GM23338 (cell line): ENCODE measurements at regions not wholly inside any gene's neighbourhood (a gene's known extent, or its start where the extent isn't known, plus 50 kb on each side); places are given as distances from the start of the nearest gene placed in this dataset.

Experiments
- ATAC-seq: fragments of 200-7000 bp; cut with Tn5 transposase; 3 replicates; pipeline ENCODE4 v1.9.1; 2020
- DNase-seq: peaks from one replicate; pipeline ENCODE4 v3.0.0-alpha.2; 2015; ENCODE audit warnings: low spot score
- H2AFZ ChIP-seq: fragments of 200-600 bp; sonication (generic); 2 replicates; pipeline ENCODE4 v1.8.0; 2016; ENCODE audit warnings: antibody characterized with exemption, mild to moderate bottlenecking, moderate library complexity
- H3F3A ChIP-seq: fragments of 200-600 bp; sonication (generic); replicated peaks from 2 replicates; pipeline ENCODE4 v1.8.0; 2017; ENCODE audit warnings: antibody characterized with exemption, mixed run types, low read depth
- H3K27ac ChIP-seq: fragments of 200-600 bp; sonication (generic); 2 replicates; pipeline ENCODE4 v1.6.1; 2016; ENCODE audit warnings: low read depth
- H3K27me3 ChIP-seq: fragments of 200-600 bp; sonication (generic); 2 replicates; pipeline ENCODE4 v1.8.0; 2016; ENCODE audit warnings: mild to moderate bottlenecking, mixed run types, moderate library complexity; ENCODE audit not compliant: insufficient read depth
- H3K36me3 ChIP-seq: fragments of 200-600 bp; sonication (generic); 2 replicates; pipeline ENCODE4 v1.8.0; 2016; ENCODE audit warnings: mild to moderate bottlenecking; ENCODE audit not compliant: insufficient read depth
- H3K4me1 ChIP-seq: fragments of 200-600 bp; sonication (generic); 2 replicates; pipeline ENCODE4 v1.8.0; 2016; ENCODE audit warnings: mild to moderate bottlenecking, moderate library complexity; ENCODE audit not compliant: insufficient read depth
- H3K4me2 ChIP-seq: fragments of 200-600 bp; sonication (generic); 2 replicates; pipeline ENCODE4 v1.7.1; 2017; ENCODE audit warnings: mixed run types
- H3K4me3 ChIP-seq: fragments of 200-600 bp; sonication (generic); 2 replicates; pipeline ENCODE4 v1.6.1; 2016; ENCODE audit warnings: mixed run types
- H3K79me2 ChIP-seq: fragments of 200-600 bp; sonication (generic); replicated peaks from 2 replicates; pipeline ENCODE4 v1.8.0; 2017; ENCODE audit warnings: mild to moderate bottlenecking; ENCODE audit not compliant: insufficient read depth
- H3K9me2 ChIP-seq: fragments of 200-600 bp; sonication (generic); 2 replicates; pipeline ENCODE4 v1.8.0; 2017; ENCODE audit not compliant: insufficient read depth
- H4K20me1 ChIP-seq: fragments of 200-600 bp; sonication (generic); replicated peaks from 2 replicates; pipeline ENCODE4 v1.8.0; 2017; ENCODE audit warnings: mild to moderate bottlenecking; ENCODE audit not compliant: insufficient read depth
- H3K27ac Mint-ChIP-seq: 2 replicates; pipeline ENCODE4 v1.8.0; 2020; ENCODE audit warnings: inconsistent platforms, mild to moderate bottlenecking, moderate library complexity, mixed read lengths
- H3K27me3 Mint-ChIP-seq: 3 replicates; pipeline ENCODE4 v1.8.0; 2022; ENCODE audit warnings: low read depth, mild to moderate bottlenecking, moderate library complexity, mixed read lengths, inconsistent platforms; ENCODE audit not compliant: insufficient read depth, poor library complexity
- H3K36me3 Mint-ChIP-seq: 3 replicates; pipeline ENCODE4 v1.8.0; 2021; ENCODE audit warnings: low read depth, mild to moderate bottlenecking, inconsistent platforms, moderate library complexity, mixed read lengths
- H3K4me1 Mint-ChIP-seq: 3 replicates; pipeline ENCODE4 v1.8.0; 2020; ENCODE audit warnings: mild to moderate bottlenecking, inconsistent platforms, mixed read lengths
- H3K4me3 Mint-ChIP-seq: 3 replicates; pipeline ENCODE4 v1.8.0; 2021; ENCODE audit warnings: moderate library complexity, mild to moderate bottlenecking, inconsistent platforms, mixed read lengths
- H3K9me3 Mint-ChIP-seq: 3 replicates; pipeline ENCODE4 v1.8.0; 2020; ENCODE audit warnings: moderate library complexity, mild to moderate bottlenecking, inconsistent platforms, mixed read lengths
- CREB1 ChIP-seq: fragments of 250-450 bp; sonication (Bioruptor Pico); IDR thresholded peaks from 2 replicates; pipeline ENCODE4 v1.5.0; 2020; ENCODE audit warnings: low read depth, mild to moderate bottlenecking, moderate library complexity
- EZH2 ChIP-seq: fragments of 200-600 bp; sonication (generic); IDR thresholded peaks from one replicate; pipeline ENCODE4 v1.8.0; 2017; ENCODE audit warnings: antibody characterized with exemption, mild to moderate bottlenecking, low read depth; ENCODE audit not compliant: unreplicated experiment
- EZH2phosphoT487 ChIP-seq: fragments of 200-600 bp; sonication (generic); IDR thresholded peaks from one replicate; pipeline ENCODE4 v1.8.1; 2018; ENCODE audit warnings: antibody characterized with exemption; ENCODE audit not compliant: unreplicated experiment
- JUNB ChIP-seq: IDR thresholded peaks from one replicate; pipeline ENCODE4 v1.6.1; 2016; ENCODE audit warnings: antibody characterized with exemption; ENCODE audit not compliant: unreplicated experiment
- NANOG ChIP-seq: IDR thresholded peaks from 2 replicates; pipeline ENCODE4 v1.6.1; 2016; ENCODE audit warnings: antibody characterized with exemption, borderline replicate concordance
- POLR2AphosphoS5 ChIP-seq: IDR thresholded peaks from 2 replicates; pipeline ENCODE4 v1.6.1; 2016; ENCODE audit warnings: antibody characterized with exemption, low read depth
- STAT1 ChIP-seq: IDR thresholded peaks from one replicate; pipeline ENCODE4 v1.6.1; 2016; ENCODE audit warnings: antibody characterized with exemption; ENCODE audit not compliant: unreplicated experiment
- ZNF114 ChIP-seq: fragments of 250-450 bp; sonication (Bioruptor Pico); IDR thresholded peaks from 2 replicates; pipeline ENCODE4 v1.5.0; 2020; ENCODE audit warnings: mild to moderate bottlenecking, moderate library complexity
- ZNF331 ChIP-seq: fragments of 250-450 bp; sonication (Bioruptor Pico); IDR thresholded peaks from 2 replicates; pipeline ENCODE4 v1.5.0; 2020; ENCODE audit warnings: low read depth, mild to moderate bottlenecking, moderate library complexity
- TF ChIP-seq, protein P1 (sequence below): IDR thresholded peaks from 2 replicates; pipeline ENCODE4 v1.6.1; 2016; ENCODE audit warnings: antibody characterized with exemption
- TF ChIP-seq, protein P2 (sequence below), 2 experiments: fragments of 200-600 bp in 1 of 2; sonication (generic) in 1 of 2; conservative IDR thresholded peaks; 2 replicates each; pipeline versions ENCODE4 v1.5.1 to v1.6.1; 2016 to 2017; ENCODE audit warnings: antibody characterized with exemption in 2 of 2, low read depth in 2 of 2, mild to moderate bottlenecking in 2 of 2, moderate library complexity in 1 of 2
- TF ChIP-seq, protein P3 (sequence below): IDR thresholded peaks from one replicate; pipeline ENCODE4 v1.6.1; 2018; ENCODE audit warnings: antibody characterized with exemption; ENCODE audit not compliant: unreplicated experiment
- TF ChIP-seq, protein P4 (sequence below): fragments of 250-450 bp; sonication (Bioruptor Pico); IDR thresholded peaks from 2 replicates; pipeline ENCODE4 v1.5.0; 2020; ENCODE audit warnings: mild to moderate bottlenecking, moderate library complexity

DNA sequence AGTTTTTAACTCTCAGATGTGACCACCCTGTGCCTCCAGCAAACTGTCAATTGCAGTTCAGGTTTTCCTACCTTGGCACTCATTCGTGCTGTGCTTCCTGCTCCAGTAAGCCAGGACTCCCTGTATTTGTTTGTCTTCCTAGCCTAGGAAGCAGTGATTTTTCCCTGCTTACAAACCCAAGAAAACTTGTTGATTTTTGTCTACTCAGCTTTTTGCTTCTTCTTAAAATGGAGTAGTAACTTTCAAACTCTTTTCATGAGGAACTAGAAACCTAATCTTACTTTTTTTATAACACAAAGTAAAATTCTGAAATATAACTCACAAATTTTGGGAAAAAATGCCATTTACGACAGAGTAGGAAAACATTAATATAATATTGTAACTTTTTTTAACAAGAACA lies 150.6 kb upstream of the TMEFF2 start:
- H3K27ac ChIP-seq, result no peak overlapping the region
- H3K4me1 Mint-ChIP-seq, result no peaks in the 10 kb centered on the region
- H3K27me3 ChIP-seq, result no peaks in the 10 kb centered on the region
- no peaks in the 10 kb centered on the region for H3K4me1 ChIP-seq
- H3K36me3 ChIP-seq, result no peaks in the 10 kb centered on the region
- H2AFZ ChIP-seq, result no peak overlapping the region
- no peak for DNase-seq
- no peak overlapping the region for H3K27ac Mint-ChIP-seq
- H3F3A ChIP-seq, result no peaks in the 10 kb centered on the region
- H3K4me3 ChIP-seq, result no peak overlapping the region
- H3K27me3 Mint-ChIP-seq, result peaks cover 2% of the 10 kb centered on the region
- no peaks in the 10 kb centered on the region for H3K36me3 Mint-ChIP-seq
- no peaks in the 10 kb centered on the region for H3K9me3 Mint-ChIP-seq
- TF ChIP-seq EZH2 (no peak), NANOG (no peak), ZNF331 (CRISPR knock-in tag) (no peak), JUNB (no peak), EZH2phosphoT487 (no peak), STAT1 (no peak), ZNF114 (CRISPR knock-in tag) (no peak), POLR2AphosphoS5 (no peak), CREB1 (CRISPR knock-in tag) (no peak)
- TF ChIP-seq, protein P1, sequence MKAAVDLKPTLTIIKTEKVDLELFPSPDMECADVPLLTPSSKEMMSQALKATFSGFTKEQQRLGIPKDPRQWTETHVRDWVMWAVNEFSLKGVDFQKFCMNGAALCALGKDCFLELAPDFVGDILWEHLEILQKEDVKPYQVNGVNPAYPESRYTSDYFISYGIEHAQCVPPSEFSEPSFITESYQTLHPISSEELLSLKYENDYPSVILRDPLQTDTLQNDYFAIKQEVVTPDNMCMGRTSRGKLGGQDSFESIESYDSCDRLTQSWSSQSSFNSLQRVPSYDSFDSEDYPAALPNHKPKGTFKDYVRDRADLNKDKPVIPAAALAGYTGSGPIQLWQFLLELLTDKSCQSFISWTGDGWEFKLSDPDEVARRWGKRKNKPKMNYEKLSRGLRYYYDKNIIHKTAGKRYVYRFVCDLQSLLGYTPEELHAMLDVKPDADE, result no peak
- TF ChIP-seq, protein P2, sequence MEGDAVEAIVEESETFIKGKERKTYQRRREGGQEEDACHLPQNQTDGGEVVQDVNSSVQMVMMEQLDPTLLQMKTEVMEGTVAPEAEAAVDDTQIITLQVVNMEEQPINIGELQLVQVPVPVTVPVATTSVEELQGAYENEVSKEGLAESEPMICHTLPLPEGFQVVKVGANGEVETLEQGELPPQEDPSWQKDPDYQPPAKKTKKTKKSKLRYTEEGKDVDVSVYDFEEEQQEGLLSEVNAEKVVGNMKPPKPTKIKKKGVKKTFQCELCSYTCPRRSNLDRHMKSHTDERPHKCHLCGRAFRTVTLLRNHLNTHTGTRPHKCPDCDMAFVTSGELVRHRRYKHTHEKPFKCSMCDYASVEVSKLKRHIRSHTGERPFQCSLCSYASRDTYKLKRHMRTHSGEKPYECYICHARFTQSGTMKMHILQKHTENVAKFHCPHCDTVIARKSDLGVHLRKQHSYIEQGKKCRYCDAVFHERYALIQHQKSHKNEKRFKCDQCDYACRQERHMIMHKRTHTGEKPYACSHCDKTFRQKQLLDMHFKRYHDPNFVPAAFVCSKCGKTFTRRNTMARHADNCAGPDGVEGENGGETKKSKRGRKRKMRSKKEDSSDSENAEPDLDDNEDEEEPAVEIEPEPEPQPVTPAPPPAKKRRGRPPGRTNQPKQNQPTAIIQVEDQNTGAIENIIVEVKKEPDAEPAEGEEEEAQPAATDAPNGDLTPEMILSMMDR (conservative IDR thresholded peaks at IDR 0.05; ENCODE audit: low read depth in 2 of 2), result no peak
- TF ChIP-seq, protein P3, sequence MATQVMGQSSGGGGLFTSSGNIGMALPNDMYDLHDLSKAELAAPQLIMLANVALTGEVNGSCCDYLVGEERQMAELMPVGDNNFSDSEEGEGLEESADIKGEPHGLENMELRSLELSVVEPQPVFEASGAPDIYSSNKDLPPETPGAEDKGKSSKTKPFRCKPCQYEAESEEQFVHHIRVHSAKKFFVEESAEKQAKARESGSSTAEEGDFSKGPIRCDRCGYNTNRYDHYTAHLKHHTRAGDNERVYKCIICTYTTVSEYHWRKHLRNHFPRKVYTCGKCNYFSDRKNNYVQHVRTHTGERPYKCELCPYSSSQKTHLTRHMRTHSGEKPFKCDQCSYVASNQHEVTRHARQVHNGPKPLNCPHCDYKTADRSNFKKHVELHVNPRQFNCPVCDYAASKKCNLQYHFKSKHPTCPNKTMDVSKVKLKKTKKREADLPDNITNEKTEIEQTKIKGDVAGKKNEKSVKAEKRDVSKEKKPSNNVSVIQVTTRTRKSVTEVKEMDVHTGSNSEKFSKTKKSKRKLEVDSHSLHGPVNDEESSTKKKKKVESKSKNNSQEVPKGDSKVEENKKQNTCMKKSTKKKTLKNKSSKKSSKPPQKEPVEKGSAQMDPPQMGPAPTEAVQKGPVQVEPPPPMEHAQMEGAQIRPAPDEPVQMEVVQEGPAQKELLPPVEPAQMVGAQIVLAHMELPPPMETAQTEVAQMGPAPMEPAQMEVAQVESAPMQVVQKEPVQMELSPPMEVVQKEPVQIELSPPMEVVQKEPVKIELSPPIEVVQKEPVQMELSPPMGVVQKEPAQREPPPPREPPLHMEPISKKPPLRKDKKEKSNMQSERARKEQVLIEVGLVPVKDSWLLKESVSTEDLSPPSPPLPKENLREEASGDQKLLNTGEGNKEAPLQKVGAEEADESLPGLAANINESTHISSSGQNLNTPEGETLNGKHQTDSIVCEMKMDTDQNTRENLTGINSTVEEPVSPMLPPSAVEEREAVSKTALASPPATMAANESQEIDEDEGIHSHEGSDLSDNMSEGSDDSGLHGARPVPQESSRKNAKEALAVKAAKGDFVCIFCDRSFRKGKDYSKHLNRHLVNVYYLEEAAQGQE, result no peak
- TF ChIP-seq, protein P4, sequence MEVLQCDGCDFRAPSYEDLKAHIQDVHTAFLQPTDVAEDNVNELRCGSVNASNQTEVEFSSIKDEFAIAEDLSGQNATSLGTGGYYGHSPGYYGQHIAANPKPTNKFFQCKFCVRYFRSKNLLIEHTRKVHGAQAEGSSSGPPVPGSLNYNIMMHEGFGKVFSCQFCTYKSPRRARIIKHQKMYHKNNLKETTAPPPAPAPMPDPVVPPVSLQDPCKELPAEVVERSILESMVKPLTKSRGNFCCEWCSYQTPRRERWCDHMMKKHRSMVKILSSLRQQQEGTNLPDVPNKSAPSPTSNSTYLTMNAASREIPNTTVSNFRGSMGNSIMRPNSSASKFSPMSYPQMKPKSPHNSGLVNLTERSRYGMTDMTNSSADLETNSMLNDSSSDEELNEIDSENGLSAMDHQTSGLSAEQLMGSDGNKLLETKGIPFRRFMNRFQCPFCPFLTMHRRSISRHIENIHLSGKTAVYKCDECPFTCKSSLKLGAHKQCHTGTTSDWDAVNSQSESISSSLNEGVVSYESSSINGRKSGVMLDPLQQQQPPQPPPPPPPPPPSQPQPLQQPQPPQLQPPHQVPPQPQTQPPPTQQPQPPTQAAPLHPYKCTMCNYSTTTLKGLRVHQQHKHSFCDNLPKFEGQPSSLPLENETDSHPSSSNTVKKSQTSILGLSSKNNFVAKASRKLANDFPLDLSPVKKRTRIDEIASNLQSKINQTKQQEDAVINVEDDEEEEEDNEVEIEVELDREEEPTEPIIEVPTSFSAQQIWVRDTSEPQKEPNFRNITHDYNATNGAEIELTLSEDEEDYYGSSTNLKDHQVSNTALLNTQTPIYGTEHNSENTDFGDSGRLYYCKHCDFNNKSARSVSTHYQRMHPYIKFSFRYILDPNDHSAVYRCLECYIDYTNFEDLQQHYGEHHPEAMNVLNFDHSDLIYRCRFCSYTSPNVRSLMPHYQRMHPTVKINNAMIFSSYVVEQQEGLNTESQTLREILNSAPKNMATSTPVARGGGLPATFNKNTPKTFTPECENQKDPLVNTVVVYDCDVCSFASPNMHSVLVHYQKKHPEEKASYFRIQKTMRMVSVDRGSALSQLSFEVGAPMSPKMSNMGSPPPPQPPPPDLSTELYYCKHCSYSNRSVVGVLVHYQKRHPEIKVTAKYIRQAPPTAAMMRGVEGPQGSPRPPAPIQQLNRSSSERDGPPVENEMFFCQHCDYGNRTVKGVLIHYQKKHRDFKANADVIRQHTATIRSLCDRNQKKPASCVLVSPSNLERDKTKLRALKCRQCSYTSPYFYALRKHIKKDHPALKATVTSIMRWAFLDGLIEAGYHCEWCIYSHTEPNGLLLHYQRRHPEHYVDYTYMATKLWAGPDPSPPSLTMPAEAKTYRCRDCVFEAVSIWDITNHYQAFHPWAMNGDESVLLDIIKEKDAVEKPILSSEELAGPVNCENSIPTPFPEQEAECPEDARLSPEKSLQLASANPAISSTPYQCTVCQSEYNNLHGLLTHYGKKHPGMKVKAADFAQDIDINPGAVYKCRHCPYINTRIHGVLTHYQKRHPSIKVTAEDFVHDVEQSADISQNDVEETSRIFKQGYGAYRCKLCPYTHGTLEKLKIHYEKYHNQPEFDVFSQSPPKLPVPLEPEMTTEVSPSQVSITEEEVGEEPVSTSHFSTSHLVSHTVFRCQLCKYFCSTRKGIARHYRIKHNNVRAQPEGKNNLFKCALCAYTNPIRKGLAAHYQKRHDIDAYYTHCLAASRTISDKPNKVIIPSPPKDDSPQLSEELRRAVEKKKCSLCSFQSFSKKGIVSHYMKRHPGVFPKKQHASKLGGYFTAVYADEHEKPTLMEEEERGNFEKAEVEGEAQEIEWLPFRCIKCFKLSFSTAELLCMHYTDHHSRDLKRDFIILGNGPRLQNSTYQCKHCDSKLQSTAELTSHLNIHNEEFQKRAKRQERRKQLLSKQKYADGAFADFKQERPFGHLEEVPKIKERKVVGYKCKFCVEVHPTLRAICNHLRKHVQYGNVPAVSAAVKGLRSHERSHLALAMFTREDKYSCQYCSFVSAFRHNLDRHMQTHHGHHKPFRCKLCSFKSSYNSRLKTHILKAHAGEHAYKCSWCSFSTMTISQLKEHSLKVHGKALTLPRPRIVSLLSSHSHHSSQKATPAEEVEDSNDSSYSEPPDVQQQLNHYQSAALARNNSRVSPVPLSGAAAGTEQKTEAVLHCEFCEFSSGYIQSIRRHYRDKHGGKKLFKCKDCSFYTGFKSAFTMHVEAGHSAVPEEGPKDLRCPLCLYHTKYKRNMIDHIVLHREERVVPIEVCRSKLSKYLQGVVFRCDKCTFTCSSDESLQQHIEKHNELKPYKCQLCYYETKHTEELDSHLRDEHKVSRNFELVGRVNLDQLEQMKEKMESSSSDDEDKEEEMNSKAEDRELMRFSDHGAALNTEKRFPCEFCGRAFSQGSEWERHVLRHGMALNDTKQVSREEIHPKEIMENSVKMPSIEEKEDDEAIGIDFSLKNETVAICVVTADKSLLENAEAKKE, result no peak
- no peak overlapping the region for H3K4me2 ChIP-seq
- no peak overlapping the region for H3K4me3 Mint-ChIP-seq
- H3K9me2 ChIP-seq, result no peaks in the 10 kb centered on the region
- no peak for ATAC-seq
- no peaks in the 10 kb centered on the region for H3K79me2 ChIP-seq
- H4K20me1 ChIP-seq, result no peaks in the 10 kb centered on the region
